MCF 10A (cell line): ENCODE measurements at regions not wholly inside any gene's neighbourhood (a gene's known extent, or its start where the extent isn't known, plus 50 kb on each side); places are given as distances from the start of the nearest gene placed in this dataset.
"Not testable (repeated sequence)": the region's sequence is repeated elsewhere in the genome, so short reads cannot be mapped to it uniquely, and the experiment has no call there.

Source experiments
- BruUV-seq: library from RNA; stranded (reverse); fragments of 400-500 nt; replicated peaks from 2 replicates; lab custom pipeline; 2021; lab: Mats Ljungman, UMichigan
- CTCF ChIA-PET: fragments of 300-600 bp; sonication (Branson Sonifier 250); formaldehyde crosslinking; extraction: SDS; loops from one replicate; lab custom pipeline; 2021; ENCODE audit warnings: antibody characterized with exemption, inconsistent platforms; lab: Yijun Ruan, JAX
- POLR2A ChIA-PET: fragments of 300-600, 350-650 bp; sonication (Branson Sonifier 250); formaldehyde crosslinking; extraction: SDS; loops from one replicate; lab custom pipeline; 2020; ENCODE audit warnings: antibody characterized with exemption, inconsistent platforms; lab: Yijun Ruan, JAX
- DNase-seq: peaks from one replicate; pipeline ENCODE4 v3.0.0-alpha.2; 2018; ENCODE audit not compliant: unreplicated experiment
- H3K27ac Mint-ChIP-seq: one replicate; pipeline ENCODE4 v1.8.0; 2022; ENCODE audit warnings: mild to moderate bottlenecking, low read depth, mixed read lengths; ENCODE audit not compliant: unreplicated experiment
- H3K27me3 Mint-ChIP-seq: one replicate; pipeline ENCODE4 v1.8.0; 2022; ENCODE audit warnings: mixed read lengths; ENCODE audit not compliant: insufficient read depth, unreplicated experiment
- H3K36me3 Mint-ChIP-seq: one replicate; pipeline ENCODE4 v1.8.0; 2022; ENCODE audit warnings: mild to moderate bottlenecking, moderate library complexity, mixed read lengths; ENCODE audit not compliant: insufficient read depth, unreplicated experiment
- H3K4me1 Mint-ChIP-seq: one replicate; pipeline ENCODE4 v1.8.0; 2022; ENCODE audit warnings: mixed read lengths; ENCODE audit not compliant: insufficient read depth, unreplicated experiment
- H3K4me3 Mint-ChIP-seq: one replicate; pipeline ENCODE4 v1.8.0; 2022; ENCODE audit warnings: mild to moderate bottlenecking, moderate library complexity, mixed read lengths; ENCODE audit not compliant: unreplicated experiment
- H3K9me3 Mint-ChIP-seq: one replicate; pipeline ENCODE4 v1.8.0; 2022; ENCODE audit warnings: mixed read lengths; ENCODE audit not compliant: unreplicated experiment
- CTCF ChIP-seq: fragments of 200-600 bp; IDR thresholded peaks from one replicate; pipeline ENCODE4 v1.8.0; 2022; ENCODE audit warnings: antibody characterized with exemption, mild to moderate bottlenecking; ENCODE audit not compliant: unreplicated experiment
- intact Hi-C: fragments of 100-400 bp; cut with micrococcal nuclease; formaldehyde crosslinking; loops from 2 replicates; pipeline ENCODE4 v1.14.1; 2022

- Mint-ChIP-seq H3K4me3 (no peak overlapping the region), H3K36me3 (no peaks in the 10 kb centered on the region), H3K27me3 (no peaks in the 10 kb centered on the region), H3K9me3 (no peaks in the 10 kb centered on the region), H3K27ac (no peak overlapping the region), H3K4me1 (peaks cover 10% of the 10 kb centered on the region)
- intact Hi-C loops: no loop called here
- DNase-seq: no peak
- no TSS peak for BruUV-seq
- no peak for TF ChIP-seq CTCF
- ChIA-PET POLR2A (interaction anchor here (1.2 to 2.1 kb wide), 3 partner anchors 16 to 19 kb away, joined by 6 to 12 read pairs (median 6); no protein-coding TSS in a partner anchor), CTCF (interaction anchor here (1.1 kb wide), 1 partner anchor 18 kb away, joined by 4 read pairs; no protein-coding TSS in a partner anchor)
These were observed 71.8 kb downstream of the KLF15 start for GRCh38 chr3:126285369-126285768.

GRCh38 chr3:126284258-126284904 lies 72.8 kb downstream of the KLF15 start:
- POLR2A ChIA-PET: interaction anchor here (0.5 to 2.1 kb wide), 6 partner anchors 14 to 278 kb away, joined by 3 to 13 read pairs (median 6); no protein-coding TSS in a partner anchor
- Mint-ChIP-seq H3K36me3 (no peaks in the 10 kb centered on the region), H3K4me3 (no peak overlapping the region), H3K4me1 (peaks cover 10% of the 10 kb centered on the region), H3K27ac (no peak overlapping the region), H3K27me3 (no peaks in the 10 kb centered on the region), H3K9me3 (no peaks in the 10 kb centered on the region)
- intact Hi-C loops: no loop called here
- CTCF ChIA-PET: interaction anchor here (0.5 to 1.1 kb wide), 2 partner anchors 9 to 150 kb away, joined by 3 to 6 read pairs; no protein-coding TSS in a partner anchor
- DNase-seq: peak; percentile 85
- no peak for TF ChIP-seq CTCF
- TSS peak; percentile 85 for BruUV-seq

- BruUV-seq, H3K27ac Mint-ChIP-seq, H3K4me1 Mint-ChIP-seq, H3K36me3 Mint-ChIP-seq, H3K9me3 Mint-ChIP-seq, intact Hi-C loops, H3K27me3 Mint-ChIP-seq, H3K4me3 Mint-ChIP-seq, DNase-seq: not testable (repeated sequence)
- ChIA-PET CTCF (interaction anchor here (1.1 kb wide), 1 partner anchor 149 kb away, joined by 6 read pairs; no protein-coding TSS in a partner anchor), POLR2A (interaction anchor here (1.1 to 2.1 kb wide), 4 partner anchors 13 to 22 kb away, joined by 6 to 13 read pairs (median 9); no protein-coding TSS in a partner anchor)
These were observed 73.6 kb downstream of the KLF15 start for GRCh38 chr3:126283651-126284050.

- ChIA-PET POLR2A (no interaction called here), CTCF (no interaction called here)
- Mint-ChIP-seq H3K27ac (no peak overlapping the region), H3K36me3 (no peaks in the 10 kb centered on the region), H3K4me3 (no peak overlapping the region), H3K4me1 (peaks cover 14% of the 10 kb centered on the region), H3K9me3 (no peaks in the 10 kb centered on the region), H3K27me3 (no peaks in the 10 kb centered on the region)
- DNase-seq: no peak
- TF ChIP-seq CTCF: no peak
- intact Hi-C loops: no loop called here
- no TSS peak for BruUV-seq
These were observed 77.4 kb downstream of the KLF15 start for GRCh38 chr3:126279853-126280252.
